GM19328 (cell line): ENCODE measurements at regions not wholly inside any gene's neighbourhood (a gene's known extent, or its start where the extent isn't known, plus 50 kb on each side); places are given as distances from the start of the nearest gene placed in this dataset.
"Not testable (repeated sequence)": the region's sequence is repeated elsewhere in the genome, so short reads cannot be mapped to it uniquely, and the experiment has no call there.

Experiments
- ATAC-seq: cut with Tn5 transposase; IDR thresholded peaks from one replicate; pipeline ENCODE4 v1.9.1; 2021; ENCODE audit warnings: mild to moderate bottlenecking, moderate library complexity; ENCODE audit not compliant: unreplicated experiment

DNA sequence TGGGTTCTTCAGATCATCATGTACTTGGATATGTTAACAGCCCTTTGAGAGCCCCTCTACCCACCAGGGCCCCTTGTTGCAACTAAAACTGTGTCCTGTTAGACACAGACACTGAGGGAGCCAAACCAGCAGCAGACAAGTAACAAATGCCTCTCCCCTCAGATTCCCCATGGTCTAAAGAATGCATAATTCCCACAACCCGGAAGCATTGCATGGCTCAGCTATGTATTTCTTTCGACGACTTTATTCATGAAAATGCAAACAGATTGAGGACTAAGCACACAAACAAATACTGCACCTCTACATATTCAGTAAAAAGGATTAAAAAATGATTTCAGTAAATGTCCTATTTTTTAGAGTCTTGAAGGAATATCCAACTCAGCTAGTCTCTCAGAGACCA, 70.1 kb upstream of the HECW1 start:
- no peak for ATAC-seq

DNA sequence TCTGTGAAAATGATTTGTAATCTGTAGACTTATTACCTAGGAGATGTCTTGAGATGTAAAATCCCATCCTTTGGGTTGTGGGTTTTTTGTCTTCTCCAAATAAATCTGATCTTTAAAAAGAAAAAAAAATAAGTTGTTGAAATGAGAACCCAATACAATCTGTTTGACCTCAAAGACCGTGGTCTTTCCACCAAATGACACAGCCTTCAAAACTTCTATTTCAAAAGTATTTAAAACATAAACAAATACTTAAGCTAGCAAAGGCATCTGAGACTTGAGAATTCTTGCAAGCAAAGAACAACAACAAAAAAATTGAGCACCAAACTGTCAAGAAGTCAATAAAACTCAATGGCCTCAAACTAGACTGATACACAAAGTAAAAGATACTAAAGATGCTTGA, 67.9 kb upstream of the HECW1 start:
- no peak for ATAC-seq

DNA sequence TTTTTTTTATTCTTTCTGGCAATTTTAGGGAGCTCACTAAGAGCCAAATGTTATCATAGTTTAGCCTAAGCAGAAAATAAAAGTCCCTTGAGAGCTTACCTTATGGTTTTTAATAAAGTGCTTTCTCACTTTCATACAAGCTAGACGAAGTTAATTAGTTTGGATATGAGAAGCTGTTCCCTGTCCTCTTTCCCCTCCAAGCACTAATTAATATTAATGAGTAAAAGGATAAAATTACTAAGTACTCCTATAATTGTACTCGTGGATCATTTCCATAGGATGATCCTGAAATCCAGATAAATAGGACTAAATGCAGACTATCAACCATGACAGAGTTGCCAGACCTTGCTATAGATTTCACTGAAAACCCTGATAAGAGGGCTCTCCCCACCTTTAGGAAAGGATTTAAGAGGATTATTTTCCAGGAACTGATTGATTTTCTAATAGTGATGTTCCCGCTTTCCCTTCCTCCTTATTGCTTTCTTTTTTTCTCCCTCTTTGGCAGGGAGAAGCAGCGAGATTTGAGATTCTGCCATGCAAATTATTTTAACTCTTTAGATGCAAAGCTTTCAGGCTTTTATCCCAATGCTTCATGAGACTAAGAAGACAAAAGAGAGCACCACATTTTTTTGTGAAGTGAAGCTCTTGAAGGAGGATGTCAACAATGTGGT, 58.3 kb upstream of the HECW1 start:
- ATAC-seq, result no peak

DNA sequence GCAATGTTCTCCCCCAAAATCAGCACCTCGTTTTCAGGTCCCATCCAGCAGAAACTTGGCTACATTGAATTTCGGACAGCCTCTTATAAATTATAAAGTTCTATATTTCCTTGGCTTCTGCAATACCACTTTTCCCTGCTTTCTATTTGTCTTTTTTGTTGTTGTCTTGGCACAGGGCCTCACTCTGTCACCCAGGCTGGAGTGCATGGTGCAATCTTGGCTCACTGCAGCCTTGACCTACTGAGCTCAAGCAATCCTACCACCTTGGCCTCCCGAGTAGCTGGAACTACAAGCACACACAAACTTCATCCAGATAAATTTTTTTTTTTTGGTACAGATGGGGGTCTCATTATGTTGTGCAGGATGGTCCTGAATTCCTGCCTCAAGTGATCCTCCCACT, 55.3 kb upstream of the HECW1 start:
- ATAC-seq, result no peak

DNA sequence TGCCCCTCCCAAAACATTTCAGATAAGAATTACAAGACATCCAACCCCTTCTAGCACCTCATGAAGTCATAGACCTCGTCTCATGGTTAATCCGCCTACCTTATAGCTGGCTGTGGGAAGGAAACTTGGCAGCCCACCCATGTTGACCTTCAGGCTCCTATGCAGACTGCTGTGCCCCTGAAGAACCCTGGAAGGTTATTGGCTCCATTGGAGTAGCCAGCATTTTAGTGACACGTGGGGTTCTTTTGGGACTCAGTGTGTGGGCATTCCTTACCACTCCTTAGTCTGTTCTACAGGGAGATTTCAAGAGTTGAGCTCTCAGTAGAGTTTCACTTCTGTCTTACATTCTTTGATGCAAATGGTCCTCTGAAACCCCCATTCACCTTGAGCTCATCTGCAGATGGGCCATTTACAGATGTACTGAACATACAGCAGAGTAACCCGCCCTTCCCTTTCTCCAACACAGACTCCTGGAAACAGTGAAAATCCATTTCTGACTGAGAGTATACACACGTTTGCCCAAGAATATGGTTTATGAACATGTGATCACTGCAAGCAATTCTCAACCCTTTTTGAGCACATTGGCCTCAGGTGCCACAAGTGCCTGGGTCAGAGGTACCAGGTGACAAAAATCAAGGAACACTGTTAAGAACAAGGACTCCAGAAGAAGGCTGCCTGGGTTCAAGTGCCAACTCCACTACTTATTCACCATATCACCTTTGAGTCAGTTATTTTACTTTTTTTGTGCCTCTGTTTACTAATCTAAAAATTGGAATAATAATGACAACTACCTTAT, 54.0 kb upstream of the HECW1 start:
- ATAC-seq, result peak; percentile 64

DNA sequence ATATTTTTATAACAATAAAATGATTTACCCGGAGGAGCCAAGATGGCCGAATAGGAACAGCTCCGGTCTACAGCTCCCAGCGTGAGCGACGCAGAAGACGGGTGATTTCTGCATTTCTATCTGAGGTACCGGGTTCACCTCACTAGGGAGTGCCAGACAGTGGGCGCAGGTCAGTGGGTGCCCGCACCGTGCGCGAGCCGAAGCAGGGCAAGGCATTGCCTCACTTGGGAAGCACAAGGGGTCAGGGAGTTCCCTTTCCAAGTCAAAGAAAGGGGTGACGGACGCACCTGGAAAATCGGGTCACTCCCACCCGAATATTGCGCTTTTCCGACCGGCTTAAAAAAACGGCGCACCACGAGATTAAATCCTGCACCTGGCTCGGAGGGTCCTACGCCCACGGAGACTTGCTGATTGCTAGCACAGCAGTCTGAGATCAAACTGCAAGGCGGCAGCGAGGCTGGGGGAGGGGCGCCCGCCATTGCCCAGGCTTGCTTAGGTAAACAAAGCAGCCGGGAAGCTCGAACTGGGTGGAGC, 53.3 kb upstream of the HECW1 start:
- ATAC-seq, result not testable (repeated sequence)
